HUES64 (cell line): ENCODE measurements at regions not wholly inside any gene's neighbourhood (a gene's known extent, or its start where the extent isn't known, plus 50 kb on each side); places are given as distances from the start of the nearest gene placed in this dataset.
"Not testable (repeated sequence)": the region's sequence is repeated elsewhere in the genome, so short reads cannot be mapped to it uniquely, and the experiment has no call there.

Source experiments
- H3K27ac ChIP-seq: 2 replicates; pipeline ENCODE4 v1.7.0; 2013; ENCODE audit warnings: low read depth, low read length, inconsistent platforms
- H3K27me3 ChIP-seq: 2 replicates; pipeline ENCODE4 v1.6.1; 2013; ENCODE audit warnings: mild to moderate bottlenecking, low read length; ENCODE audit not compliant: insufficient read depth
- H3K36me3 ChIP-seq: 2 replicates; pipeline ENCODE4 v1.6.1; 2013; ENCODE audit warnings: mild to moderate bottlenecking, low read length; ENCODE audit not compliant: insufficient read depth
- H3K4me1 ChIP-seq: 2 replicates; pipeline ENCODE4 v1.6.1; 2013; ENCODE audit warnings: mild to moderate bottlenecking, low read length, moderate library complexity; ENCODE audit not compliant: insufficient read depth
- H3K4me3 ChIP-seq: 2 replicates; pipeline ENCODE4 v1.5.1; 2013; ENCODE audit warnings: mild to moderate bottlenecking, low read length, moderate library complexity
- H3K9ac ChIP-seq: 2 replicates; pipeline ENCODE4 v1.6.1; 2013; ENCODE audit warnings: mild to moderate bottlenecking, low read depth, low read length
- H3K9me3 ChIP-seq: 2 replicates; pipeline ENCODE4 v1.6.1; 2013; ENCODE audit warnings: low read depth, low read length; ENCODE audit not compliant: insufficient read depth
- WGBS: fragments of 150-250, 120-280 bp; methylation state at CpG from one replicate; pipeline ENCODE4 v1.1.7; 2013; ENCODE audit warnings: missing lambda C conversion rate; 5-methylcytosine and 5-hydroxymethylcytosine counted together

GRCh38 chr12:131458931-131459772 is 251.7 kb upstream of the SFSWAP start:
- H3K27ac ChIP-seq, result no peak overlapping the region
- H3K9me3 ChIP-seq, result no peaks in the 10 kb centered on the region
- H3K27me3 ChIP-seq, result no peaks in the 10 kb centered on the region
- WGBS, result 88% methylated on average over 30 of the region's 31 CpGs
- no peaks in the 10 kb centered on the region for H3K36me3 ChIP-seq
- H3K9ac ChIP-seq, result no peak overlapping the region
- no peaks in the 10 kb centered on the region for H3K4me1 ChIP-seq
- no peak overlapping the region for H3K4me3 ChIP-seq

- H3K27me3 ChIP-seq, result no peaks in the 10 kb centered on the region
- WGBS, result 77% methylated on average over 20 of the region's 21 CpGs
- H3K4me3 ChIP-seq, result no peak overlapping the region
These were observed 251.0 kb upstream of the SFSWAP start for GRCh38 chr12:131459773-131460365.

GRCh38 chr12:131460520-131460919 is 250.4 kb upstream of the SFSWAP start:
- WGBS, result 94% methylated on average over 5 of the region's 5 CpGs
- Histone ChIP-seq H3K4me3 (no peak overlapping the region), H3K9me3 (no peaks in the 10 kb centered on the region), H3K27ac (no peak overlapping the region), H3K27me3 (no peaks in the 10 kb centered on the region), H3K9ac (no peak overlapping the region), H3K36me3 (no peaks in the 10 kb centered on the region), H3K4me1 (no peaks in the 10 kb centered on the region)

More at GRCh38 chr12:131459773-131460365, 251.0 kb upstream of the SFSWAP start:
- Histone ChIP-seq H3K27ac (no peak overlapping the region), H3K9me3 (no peaks in the 10 kb centered on the region), H3K4me1 (no peaks in the 10 kb centered on the region), H3K36me3 (no peaks in the 10 kb centered on the region), H3K9ac (no peak overlapping the region)

- no peaks in the 10 kb centered on the region for H3K36me3 ChIP-seq
- no peaks in the 10 kb centered on the region for H3K27me3 ChIP-seq
- no peaks in the 10 kb centered on the region for H3K4me1 ChIP-seq
- no peak overlapping the region for H3K4me3 ChIP-seq
- H3K9me3 ChIP-seq, result no peaks in the 10 kb centered on the region
- no peak overlapping the region for H3K9ac ChIP-seq
- H3K27ac ChIP-seq, result no peak overlapping the region
- 90% methylated on average over 2 of the region's 2 CpGs for WGBS
These were observed 249.8 kb upstream of the SFSWAP start for GRCh38 chr12:131461096-131461495.

GRCh38 chr12:131463174-131463573 is 247.7 kb upstream of the SFSWAP start:
- Histone ChIP-seq H3K4me3 (no peak overlapping the region), H3K27me3 (no peaks in the 10 kb centered on the region), H3K9me3 (no peaks in the 10 kb centered on the region), H3K27ac (no peak overlapping the region), H3K36me3 (no peaks in the 10 kb centered on the region), H3K9ac (no peak overlapping the region), H3K4me1 (no peaks in the 10 kb centered on the region)
- WGBS, result 95% methylated on average over 3 of the region's 4 CpGs

- H3K9ac ChIP-seq, result no peak overlapping the region
- no peaks in the 10 kb centered on the region for H3K9me3 ChIP-seq
- WGBS, result 93% methylated on average over 1 of the region's 1 CpG
- no peaks in the 10 kb centered on the region for H3K27me3 ChIP-seq
- H3K27ac ChIP-seq, result no peak overlapping the region
- no peaks in the 10 kb centered on the region for H3K36me3 ChIP-seq
- H3K4me3 ChIP-seq, result no peak overlapping the region
- H3K4me1 ChIP-seq, result no peaks in the 10 kb centered on the region
These were observed 246.8 kb upstream of the SFSWAP start for GRCh38 chr12:131464081-131464480.

- 94% methylated on average over 5 of the region's 5 CpGs for WGBS
- H3K9ac ChIP-seq, result no peak overlapping the region
- no peaks in the 10 kb centered on the region for H3K36me3 ChIP-seq
- no peaks in the 10 kb centered on the region for H3K27me3 ChIP-seq
- no peak overlapping the region for H3K4me3 ChIP-seq
- no peak overlapping the region for H3K27ac ChIP-seq
- H3K4me1 ChIP-seq, result no peaks in the 10 kb centered on the region
- no peaks in the 10 kb centered on the region for H3K9me3 ChIP-seq
These were observed 244.6 kb upstream of the SFSWAP start for GRCh38 chr12:131466306-131466705.

- Histone ChIP-seq H3K9ac (no peak overlapping the region), H3K4me3 (no peak overlapping the region), H3K27ac (no peak overlapping the region), H3K27me3 (no peaks in the 10 kb centered on the region), H3K4me1 (no peaks in the 10 kb centered on the region), H3K9me3 (no peaks in the 10 kb centered on the region), H3K36me3 (no peaks in the 10 kb centered on the region)
- WGBS, result 97% methylated on average over 4 of the region's 4 CpGs
These were observed 244.0 kb upstream of the SFSWAP start for GRCh38 chr12:131466932-131467331.

- Histone ChIP-seq H3K4me1 (no peaks in the 10 kb centered on the region), H3K27ac (no peak overlapping the region), H3K4me3 (no peak overlapping the region), H3K9me3 (no peaks in the 10 kb centered on the region), H3K36me3 (no peaks in the 10 kb centered on the region), H3K9ac (no peak overlapping the region), H3K27me3 (no peaks in the 10 kb centered on the region)
- 97% methylated on average over 5 of the region's 5 CpGs for WGBS
These were observed 242.7 kb upstream of the SFSWAP start for GRCh38 chr12:131468206-131468605.

- not testable (repeated sequence) for H3K4me1 ChIP-seq, H3K9ac ChIP-seq, H3K27me3 ChIP-seq, H3K9me3 ChIP-seq, H3K36me3 ChIP-seq, H3K27ac ChIP-seq, H3K4me3 ChIP-seq
- WGBS, result 88% methylated on average over 1 of the region's 10 CpGs
These were observed 240.9 kb upstream of the SFSWAP start for GRCh38 chr12:131469945-131470344.

- H3K4me1 ChIP-seq, result no peaks in the 10 kb centered on the region
- no peak overlapping the region for H3K27ac ChIP-seq
- no peak overlapping the region for H3K9ac ChIP-seq
- H3K27me3 ChIP-seq, result no peaks in the 10 kb centered on the region
- no peak overlapping the region for H3K4me3 ChIP-seq
- WGBS, result 72% methylated on average over 20 of the region's 20 CpGs
- H3K9me3 ChIP-seq, result no peaks in the 10 kb centered on the region
- no peaks in the 10 kb centered on the region for H3K36me3 ChIP-seq
These were observed 239.5 kb upstream of the SFSWAP start for GRCh38 chr12:131471271-131471905.
